ENCODE measurements at regions not wholly inside any gene's neighbourhood (a gene's known extent, or its start where the extent isn't known, plus 50 kb on each side); places are given as distances from the start of the nearest gene placed in this dataset.

DNA sequence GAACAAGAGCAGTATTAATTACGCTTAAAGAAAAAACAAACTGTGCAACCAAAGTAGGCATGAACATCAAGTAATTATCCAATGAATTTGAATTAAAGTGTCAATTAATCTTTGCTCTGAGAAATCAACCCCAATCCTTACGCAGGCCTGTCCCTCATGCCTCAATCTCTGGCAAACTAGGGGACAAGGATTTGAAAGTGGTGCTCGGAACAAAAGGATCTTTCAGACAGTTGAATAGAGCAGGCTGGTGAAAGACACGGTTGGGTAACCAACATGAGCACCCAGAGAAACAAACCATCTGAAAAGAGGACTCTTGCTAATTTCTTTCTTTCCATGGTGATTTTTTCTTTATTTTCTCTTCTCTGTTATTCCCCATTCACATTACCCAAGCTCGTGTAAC is 203.5 kb upstream of the PHF14 start:
- Histone ChIP-seq H3K4me3 (ENCODE audit: insufficient read depth, low read depth, low read length) (no peak overlapping the region), H3K14ac (replicated peaks; ENCODE audit: low read depth, low read length) (no peak overlapping the region), H3K18ac (ENCODE audit: low read depth, low read length) (no peak overlapping the region), H3K4ac (ENCODE audit: low read depth, low read length) (no peak overlapping the region), H3K9me1 (ENCODE audit: insufficient read depth, low read length) (no peaks in the 10 kb centered on the region), H3K36me3 (ENCODE audit: control insufficient read depth, insufficient read depth, low read length) (no peaks in the 10 kb centered on the region), H3K4me2 (ENCODE audit: low read depth, low read length) (no peak overlapping the region), H3K9ac (ENCODE audit: low read depth, low read length) (no peak overlapping the region), H3K79me1 (ENCODE audit: low read depth in 1 of 2, low read length in 2 of 2) (no peaks in the 10 kb centered on the region), H2BK120ac (ENCODE audit: low read depth, low read length) (no peak overlapping the region), H3K4me1 (ENCODE audit: control insufficient read depth, insufficient read depth, low read length) (no peaks in the 10 kb centered on the region), H2BK20ac (ENCODE audit: low read depth, low read length) (no peak overlapping the region), H4K20me1 (ENCODE audit: insufficient read depth, low read length) (no peaks in the 10 kb centered on the region), H3K23ac (ENCODE audit: low read depth, low read length) (no peak overlapping the region), H3K9me3 (ENCODE audit: control insufficient read depth, insufficient read depth, low read length) (peaks cover 4% of the 10 kb centered on the region), H4K91ac (ENCODE audit: insufficient read depth, low read depth, low read length) (no peak overlapping the region), H3K56ac (ENCODE audit: extremely low read depth, insufficient read depth, low read length) (no peak overlapping the region), H3K27ac (ENCODE audit: insufficient read depth, low read length) (no peak overlapping the region), H4K5ac (ENCODE audit: low read depth, low read length) (no peak overlapping the region), H2BK5ac (ENCODE audit: low read depth, low read length, poor library complexity, severe bottlenecking) (no peak overlapping the region), H2BK15ac (ENCODE audit: low read depth, low read length) (no peak overlapping the region), H2AFZ (replicated peaks; ENCODE audit: low read length, poor library complexity) (no peak overlapping the region), H4K8ac (ENCODE audit: low read depth in 2 of 2, low read length in 2 of 2) (no peak overlapping the region), H3K27me3 (ENCODE audit: control insufficient read depth, insufficient read depth, low read length) (no peaks in the 10 kb centered on the region), H2AK9ac (replicated peaks; ENCODE audit: low read depth, low read length, poor library complexity) (no peak overlapping the region), H2AK5ac (ENCODE audit: low read depth, low read length) (no peak overlapping the region)
- dilution Hi-C loops (cut with HindIII; ENCODE audit: low sequenced_read_pairs, unreplicated experiment) = no loop called here
- POLR2A ChIA-PET (ENCODE audit: unreplicated experiment) = no interaction called here
- no TSS peak for BruUV-seq (replicated peaks)
- intact Hi-C loops (cut with micrococcal nuclease) = no loop called here
- WGBS, 2 experiments (ENCODE audit: extremely low coverage in 2 of 2, insufficient read length in 1 of 2) = no CpG with 5 or more reads among the region's 5 CpGs
- no peak for TF ChIP-seq RFX5 (IDR thresholded peaks at IDR 0.05; ENCODE audit: low read depth, low read length)
- no peak for TF ChIP-seq BHLHE40 (IDR thresholded peaks at IDR 0.05; ENCODE audit: low read depth, low read length)
- no peak for TF ChIP-seq RCOR1 (IDR thresholded peaks at IDR 0.05; ENCODE audit: insufficient replicate concordance, low read length)
- no peak for TF ChIP-seq SMC3 (IDR thresholded peaks at IDR 0.05; ENCODE audit: low read depth, low read length)
- TF ChIP-seq RAD21 (IDR thresholded peaks at IDR 0.05; ENCODE audit: low read length) = no peak
- no peak for TF ChIP-seq CHD1 (IDR thresholded peaks at IDR 0.05; ENCODE audit: low read depth, low read length)
- TF ChIP-seq MXI1 (IDR thresholded peaks at IDR 0.05; ENCODE audit: borderline replicate concordance, low read depth, low read length) = no peak
- TF ChIP-seq, protein P1, sequence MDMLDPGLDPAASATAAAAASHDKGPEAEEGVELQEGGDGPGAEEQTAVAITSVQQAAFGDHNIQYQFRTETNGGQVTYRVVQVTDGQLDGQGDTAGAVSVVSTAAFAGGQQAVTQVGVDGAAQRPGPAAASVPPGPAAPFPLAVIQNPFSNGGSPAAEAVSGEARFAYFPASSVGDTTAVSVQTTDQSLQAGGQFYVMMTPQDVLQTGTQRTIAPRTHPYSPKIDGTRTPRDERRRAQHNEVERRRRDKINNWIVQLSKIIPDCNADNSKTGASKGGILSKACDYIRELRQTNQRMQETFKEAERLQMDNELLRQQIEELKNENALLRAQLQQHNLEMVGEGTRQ (IDR thresholded peaks at IDR 0.05; ENCODE audit: low read depth, low read length) = no peak
- TF ChIP-seq CEBPB (IDR thresholded peaks at IDR 0.05; ENCODE audit: low read depth, low read length) = no peak
- no peak for TF ChIP-seq NFE2L2 (IDR thresholded peaks at IDR 0.05; ENCODE audit: low read depth, low read length)
- TF ChIP-seq POLR2A (IDR thresholded peaks at IDR 0.05; ENCODE audit: low read depth, low read length) = no peak
- TF ChIP-seq MAFK (IDR thresholded peaks at IDR 0.05; ENCODE audit: low read depth, low read length) = no peak
- TF ChIP-seq MAZ (IDR thresholded peaks at IDR 0.05; ENCODE audit: borderline replicate concordance, low read depth, low read length) = no peak
- TF ChIP-seq, protein P2, sequence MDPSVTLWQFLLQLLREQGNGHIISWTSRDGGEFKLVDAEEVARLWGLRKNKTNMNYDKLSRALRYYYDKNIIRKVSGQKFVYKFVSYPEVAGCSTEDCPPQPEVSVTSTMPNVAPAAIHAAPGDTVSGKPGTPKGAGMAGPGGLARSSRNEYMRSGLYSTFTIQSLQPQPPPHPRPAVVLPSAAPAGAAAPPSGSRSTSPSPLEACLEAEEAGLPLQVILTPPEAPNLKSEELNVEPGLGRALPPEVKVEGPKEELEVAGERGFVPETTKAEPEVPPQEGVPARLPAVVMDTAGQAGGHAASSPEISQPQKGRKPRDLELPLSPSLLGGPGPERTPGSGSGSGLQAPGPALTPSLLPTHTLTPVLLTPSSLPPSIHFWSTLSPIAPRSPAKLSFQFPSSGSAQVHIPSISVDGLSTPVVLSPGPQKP (IDR thresholded peaks at IDR 0.05; ENCODE audit: borderline replicate concordance, low read depth, low read length) = no peak
- TF ChIP-seq FOS (IDR thresholded peaks at IDR 0.05; ENCODE audit: low read depth, low read length) = no peak
- TF ChIP-seq, protein P3, sequence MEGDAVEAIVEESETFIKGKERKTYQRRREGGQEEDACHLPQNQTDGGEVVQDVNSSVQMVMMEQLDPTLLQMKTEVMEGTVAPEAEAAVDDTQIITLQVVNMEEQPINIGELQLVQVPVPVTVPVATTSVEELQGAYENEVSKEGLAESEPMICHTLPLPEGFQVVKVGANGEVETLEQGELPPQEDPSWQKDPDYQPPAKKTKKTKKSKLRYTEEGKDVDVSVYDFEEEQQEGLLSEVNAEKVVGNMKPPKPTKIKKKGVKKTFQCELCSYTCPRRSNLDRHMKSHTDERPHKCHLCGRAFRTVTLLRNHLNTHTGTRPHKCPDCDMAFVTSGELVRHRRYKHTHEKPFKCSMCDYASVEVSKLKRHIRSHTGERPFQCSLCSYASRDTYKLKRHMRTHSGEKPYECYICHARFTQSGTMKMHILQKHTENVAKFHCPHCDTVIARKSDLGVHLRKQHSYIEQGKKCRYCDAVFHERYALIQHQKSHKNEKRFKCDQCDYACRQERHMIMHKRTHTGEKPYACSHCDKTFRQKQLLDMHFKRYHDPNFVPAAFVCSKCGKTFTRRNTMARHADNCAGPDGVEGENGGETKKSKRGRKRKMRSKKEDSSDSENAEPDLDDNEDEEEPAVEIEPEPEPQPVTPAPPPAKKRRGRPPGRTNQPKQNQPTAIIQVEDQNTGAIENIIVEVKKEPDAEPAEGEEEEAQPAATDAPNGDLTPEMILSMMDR (conservative IDR thresholded peaks at IDR 0.05; ENCODE audit: low read depth, low read length) = no peak
- ATAC-seq (ENCODE audit: low read depth) = no peak
- in situ Hi-C loops (cut with MboI; ENCODE audit: low sequenced_read_pairs) = no loop called here
- CTCF ChIA-PET = no interaction called here
- no peak for DNase-seq

Measured in IMR-90 (cell line).